SK-N-SH treated with all-trans-retinoic acid at 6 μM for 48 hours (cell line): ENCODE measurements at regions not wholly inside any gene's neighbourhood (a gene's known extent, or its start where the extent isn't known, plus 50 kb on each side); places are given as distances from the start of the nearest gene placed in this dataset.
"Not testable (repeated sequence)": the region's sequence is repeated elsewhere in the genome, so short reads cannot be mapped to it uniquely, and the experiment has no call there.

Source experiments
- ATAC-seq: fragments of 200-7000 bp; cut with Tn5 transposase; 3 replicates; pipeline ENCODE4 v1.9.1; 2020; ENCODE audit warnings: mild to moderate bottlenecking, moderate library complexity
- BACH2 ChIP-seq: fragments of 250-450 bp; sonication (Bioruptor Pico); IDR thresholded peaks from 2 replicates; pipeline ENCODE4 v1.9.0; 2021; ENCODE audit warnings: mild to moderate bottlenecking, borderline replicate concordance
- CSRNP3 ChIP-seq: fragments of 250-450 bp; sonication (Bioruptor Pico); IDR thresholded peaks from 2 replicates; pipeline ENCODE4 v1.5.1; 2021; ENCODE audit warnings: mild to moderate bottlenecking, moderate library complexity
- ESRRG ChIP-seq: fragments of 250-450 bp; sonication (Bioruptor Pico); IDR thresholded peaks from 2 replicates; pipeline ENCODE4 v1.6.1; 2021; ENCODE audit warnings: mild to moderate bottlenecking
- GLIS3 ChIP-seq: fragments of 250-450 bp; sonication (Bioruptor Pico); IDR thresholded peaks from 2 replicates; pipeline ENCODE4 v1.5.0; 2020; ENCODE audit warnings: mild to moderate bottlenecking, moderate library complexity
- ISL1 ChIP-seq: fragments of 250-450 bp; sonication (Bioruptor Pico); IDR thresholded peaks from 2 replicates; pipeline ENCODE4 v2.1.2; 2022; ENCODE audit warnings: mild to moderate bottlenecking, moderate library complexity
- OSR1 ChIP-seq: fragments of 250-450 bp; sonication (Bioruptor Pico); IDR thresholded peaks from 2 replicates; pipeline ENCODE4 v1.8.0; 2022; ENCODE audit warnings: moderate library complexity, mild to moderate bottlenecking, inconsistent platforms
- PPARA ChIP-seq: fragments of 250-450 bp; sonication (Bioruptor Pico); IDR thresholded peaks from 2 replicates; pipeline ENCODE4 v1.5.0; 2020; ENCODE audit warnings: mild to moderate bottlenecking, borderline replicate concordance
- RARB ChIP-seq: fragments of 250-450 bp; sonication (Bioruptor Pico); IDR thresholded peaks from 2 replicates; pipeline ENCODE4 v1.8.0; 2021; ENCODE audit warnings: mild to moderate bottlenecking, moderate library complexity
- SNAI2 ChIP-seq: fragments of 250-450 bp; sonication (Bioruptor Pico); IDR thresholded peaks from 2 replicates; pipeline ENCODE4 v1.5.0; 2020; ENCODE audit warnings: mild to moderate bottlenecking, moderate library complexity
- TCF4 ChIP-seq: fragments of 250-450 bp; sonication (Bioruptor Pico); IDR thresholded peaks from 2 replicates; pipeline ENCODE4 v1.8.0; 2021; ENCODE audit warnings: mild to moderate bottlenecking, moderate library complexity, borderline replicate concordance
- TOX ChIP-seq: fragments of 250-450 bp; sonication (Bioruptor Pico); IDR thresholded peaks from 2 replicates; pipeline ENCODE4 v1.8.0; 2021; ENCODE audit warnings: mild to moderate bottlenecking, moderate library complexity, borderline replicate concordance
- TSHZ2 ChIP-seq: fragments of 250-450 bp; sonication (Bioruptor Pico); IDR thresholded peaks from 2 replicates; pipeline ENCODE4 v1.5.0; 2020; ENCODE audit warnings: mild to moderate bottlenecking, moderate library complexity
- ZFP3 ChIP-seq: fragments of 250-450 bp; sonication (Bioruptor Pico); IDR thresholded peaks from 2 replicates; pipeline ENCODE4 v1.5.0; 2020; ENCODE audit warnings: mild to moderate bottlenecking, moderate library complexity
- ZFP30 ChIP-seq: fragments of 450-650 bp; formaldehyde crosslinking; IDR thresholded peaks from 2 replicates; pipeline ENCODE4 v1.5.0; 2022; ENCODE audit warnings: mild to moderate bottlenecking, moderate library complexity
- ZNF565 ChIP-seq: fragments of 450-650 bp; formaldehyde crosslinking; conservative IDR thresholded peaks from 2 replicates; pipeline ENCODE4 v1.5.0; 2020; ENCODE audit warnings: low read depth, mild to moderate bottlenecking, moderate library complexity
- ZNF70 ChIP-seq: fragments of 450-650 bp; formaldehyde crosslinking; IDR thresholded peaks from 2 replicates; pipeline ENCODE4 v1.5.0; 2020; ENCODE audit warnings: mild to moderate bottlenecking, moderate library complexity
- ZNF8 ChIP-seq: fragments of 450-650 bp; formaldehyde crosslinking; IDR thresholded peaks from 2 replicates; pipeline ENCODE4 v1.5.0; 2020; ENCODE audit warnings: mild to moderate bottlenecking, moderate library complexity
- TF ChIP-seq, protein P1 (sequence below): fragments of 250-450 bp; sonication (Bioruptor Pico); IDR thresholded peaks from 2 replicates; pipeline ENCODE4 v1.8.0; 2020; ENCODE audit warnings: mild to moderate bottlenecking, moderate library complexity, borderline replicate concordance

DNA sequence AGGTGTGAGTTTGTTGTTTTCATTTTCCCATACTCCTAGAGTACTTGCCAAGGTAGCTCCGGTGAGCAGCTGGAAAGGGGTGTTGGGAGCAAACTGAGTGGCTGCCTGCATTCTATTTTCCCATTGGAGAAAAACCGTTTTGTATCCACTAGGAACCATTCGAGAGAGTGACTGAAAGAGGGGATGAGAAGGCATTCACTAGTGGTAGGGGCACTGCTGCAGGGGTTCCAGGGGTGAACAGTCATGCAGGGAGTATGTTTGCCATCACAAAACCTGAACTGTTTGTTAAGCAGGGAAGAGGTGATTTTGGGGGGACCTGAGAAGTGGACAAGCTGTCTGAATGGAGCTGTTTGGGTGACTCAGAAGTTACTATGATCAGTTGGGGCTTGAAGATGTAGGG lies 367.5 kb upstream of the SFSWAP start:
- ATAC-seq = not testable (repeated sequence)

DNA sequence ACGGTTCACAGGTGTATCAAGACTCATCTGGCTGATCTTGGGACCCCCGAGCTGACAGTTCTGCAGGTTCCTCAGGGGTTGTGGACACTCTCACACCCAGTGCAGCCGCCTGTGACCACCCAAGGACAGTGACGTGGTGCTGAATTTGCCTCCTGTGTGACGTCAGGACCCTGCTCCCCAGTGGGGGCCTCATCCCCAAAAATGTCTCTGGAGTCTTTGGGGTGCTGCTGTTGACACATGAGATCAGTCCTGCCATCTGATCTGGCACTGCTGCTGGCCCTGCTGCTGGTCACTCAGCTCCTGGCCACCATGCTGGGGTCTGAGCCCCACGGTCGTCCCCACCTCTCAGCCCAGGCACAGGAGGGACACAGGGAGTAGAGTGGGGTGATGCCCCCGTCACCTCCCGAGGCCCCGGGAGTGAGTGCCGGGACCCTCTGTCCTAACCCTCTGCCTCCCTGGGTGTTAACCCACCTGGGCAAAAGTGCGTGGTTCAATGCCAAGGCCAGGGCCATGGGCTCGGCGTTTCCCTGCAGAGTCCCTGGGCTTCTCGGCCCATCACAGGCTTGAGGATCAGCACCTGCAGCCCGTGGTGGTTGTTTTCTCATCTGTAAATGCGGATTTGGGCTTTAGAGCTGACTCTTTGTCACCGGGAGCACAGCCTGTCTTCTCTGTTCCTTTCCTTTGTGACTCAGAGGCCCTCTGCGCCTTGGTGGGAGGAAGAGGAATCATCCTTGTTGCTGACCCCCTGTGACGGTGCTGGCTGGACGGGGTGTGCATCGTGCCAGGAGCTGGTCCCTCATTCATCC lies 366.0 kb upstream of the SFSWAP start:
- not testable (repeated sequence) for ATAC-seq

- TF ChIP-seq GLIS3 (CRISPR knock-in tag) = no peak
- TF ChIP-seq ZNF8 = no peak
- ATAC-seq = no peak
Observed at GRCh38 chr12:131345521-131346436, 365.1 kb upstream of the SFSWAP start.

- no peak for ATAC-seq
- TF ChIP-seq PPARA (no peak), TOX (no peak), TSHZ2 (CRISPR knock-in tag) (no peak), ZNF8 (no peak), ZFP30 (no peak), ZNF565 (CRISPR knock-in tag) (no peak), BACH2 (no peak)
Observed at GRCh38 chr12:131346555-131347344, 364.1 kb upstream of the SFSWAP start.

GRCh38 chr12:131347345-131347714 lies 363.6 kb upstream of the SFSWAP start:
- ATAC-seq = no peak
- no peak for TF ChIP-seq TOX
- TF ChIP-seq, protein P1, sequence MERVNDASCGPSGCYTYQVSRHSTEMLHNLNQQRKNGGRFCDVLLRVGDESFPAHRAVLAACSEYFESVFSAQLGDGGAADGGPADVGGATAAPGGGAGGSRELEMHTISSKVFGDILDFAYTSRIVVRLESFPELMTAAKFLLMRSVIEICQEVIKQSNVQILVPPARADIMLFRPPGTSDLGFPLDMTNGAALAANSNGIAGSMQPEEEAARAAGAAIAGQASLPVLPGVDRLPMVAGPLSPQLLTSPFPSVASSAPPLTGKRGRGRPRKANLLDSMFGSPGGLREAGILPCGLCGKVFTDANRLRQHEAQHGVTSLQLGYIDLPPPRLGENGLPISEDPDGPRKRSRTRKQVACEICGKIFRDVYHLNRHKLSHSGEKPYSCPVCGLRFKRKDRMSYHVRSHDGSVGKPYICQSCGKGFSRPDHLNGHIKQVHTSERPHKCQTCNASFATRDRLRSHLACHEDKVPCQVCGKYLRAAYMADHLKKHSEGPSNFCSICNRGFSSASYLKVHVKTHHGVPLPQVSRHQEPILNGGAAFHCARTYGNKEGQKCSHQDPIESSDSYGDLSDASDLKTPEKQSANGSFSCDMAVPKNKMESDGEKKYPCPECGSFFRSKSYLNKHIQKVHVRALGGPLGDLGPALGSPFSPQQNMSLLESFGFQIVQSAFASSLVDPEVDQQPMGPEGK (CRISPR knock-in tag) = no peak
- TF ChIP-seq ZNF8 = no peak
- TF ChIP-seq TSHZ2 (CRISPR knock-in tag) = no peak
- TF ChIP-seq OSR1 (CRISPR knock-in tag) = no peak
- TF ChIP-seq TCF4 (CRISPR knock-in tag) = no peak
- TF ChIP-seq ISL1 (CRISPR knock-in tag) = no peak
- TF ChIP-seq BACH2 = no peak
- TF ChIP-seq ESRRG = no peak
- no peak for TF ChIP-seq RARB (CRISPR knock-in tag)
- no peak for TF ChIP-seq ZNF565 (CRISPR knock-in tag)
- TF ChIP-seq ZFP3 (CRISPR knock-in tag) = no peak
- TF ChIP-seq GLIS3 (CRISPR knock-in tag) = no peak
- TF ChIP-seq SNAI2 (CRISPR knock-in tag) = no peak
- TF ChIP-seq ZNF70 (CRISPR knock-in tag) = no peak
- no peak for TF ChIP-seq ZFP30
- TF ChIP-seq CSRNP3 = no peak
